GM19023 (cell line): ENCODE measurements at regions not wholly inside any gene's neighbourhood (a gene's known extent, or its start where the extent isn't known, plus 50 kb on each side); places are given as distances from the start of the nearest gene placed in this dataset.

Source experiments
- ATAC-seq: cut with Tn5 transposase; IDR thresholded peaks from one replicate; pipeline ENCODE4 v1.9.1; 2021; ENCODE audit warnings: mild to moderate bottlenecking, moderate library complexity; ENCODE audit not compliant: unreplicated experiment

DNA sequence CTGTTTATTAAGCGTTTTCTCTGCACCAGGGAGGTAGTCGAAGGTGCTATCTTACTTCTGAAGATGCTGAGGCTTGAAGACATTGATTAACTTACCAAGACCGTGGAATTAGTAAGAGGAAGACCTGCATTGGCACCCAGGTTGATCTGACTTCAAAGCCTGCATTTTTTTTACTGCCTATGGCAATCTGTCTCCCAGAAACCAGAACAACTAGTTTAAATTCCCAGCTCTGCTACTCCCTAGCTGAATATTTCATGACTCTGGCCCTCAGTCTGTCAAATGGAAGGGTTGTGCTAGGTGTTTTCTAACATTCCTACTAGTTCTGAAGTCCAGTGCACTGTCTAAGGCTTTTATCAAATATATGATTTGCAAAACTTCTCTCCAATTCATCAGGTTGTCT lies 52.0 kb upstream of the GRAMD1B start:
- ATAC-seq: no peak

DNA sequence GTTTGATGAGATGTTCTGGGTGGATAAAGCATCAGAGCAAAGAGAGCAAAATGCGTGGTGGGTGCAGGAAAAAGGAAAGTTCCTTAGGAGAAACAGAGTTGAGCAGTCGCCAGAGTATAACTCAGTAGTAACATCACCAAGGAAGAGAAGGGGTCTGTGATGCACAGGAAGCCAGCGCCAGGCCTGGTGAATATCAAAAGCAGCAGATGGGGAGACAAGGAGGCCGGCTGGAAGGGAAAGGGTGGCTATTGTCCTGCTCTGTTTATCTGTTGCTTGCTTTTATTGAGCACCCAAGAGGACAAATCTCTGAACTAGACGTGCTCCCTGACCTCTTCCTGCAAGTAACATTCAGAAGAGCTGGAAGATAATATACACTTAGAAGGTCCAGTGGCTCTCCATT lies 52.7 kb upstream of the GRAMD1B start:
- no peak for ATAC-seq

DNA sequence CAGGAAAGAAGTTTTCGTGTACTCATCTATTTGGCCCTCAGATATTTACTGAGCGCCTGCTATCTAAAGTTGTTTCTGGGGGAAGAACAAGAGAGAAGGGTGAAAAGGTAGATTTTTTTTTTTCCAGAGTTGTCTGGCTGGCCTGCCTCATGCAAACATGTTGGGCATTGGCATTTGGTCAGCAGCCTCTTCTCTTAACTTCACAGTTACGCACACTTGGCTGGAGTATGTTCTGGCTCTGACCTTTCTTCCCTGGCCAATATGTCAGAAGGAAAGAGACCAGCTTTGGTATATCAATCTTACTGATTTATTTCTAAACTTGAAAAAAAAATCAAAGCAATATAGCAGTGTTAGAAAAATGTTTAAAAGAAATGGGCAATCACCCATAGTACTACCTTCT lies 54.2 kb upstream of the GRAMD1B start:
- no peak for ATAC-seq

DNA sequence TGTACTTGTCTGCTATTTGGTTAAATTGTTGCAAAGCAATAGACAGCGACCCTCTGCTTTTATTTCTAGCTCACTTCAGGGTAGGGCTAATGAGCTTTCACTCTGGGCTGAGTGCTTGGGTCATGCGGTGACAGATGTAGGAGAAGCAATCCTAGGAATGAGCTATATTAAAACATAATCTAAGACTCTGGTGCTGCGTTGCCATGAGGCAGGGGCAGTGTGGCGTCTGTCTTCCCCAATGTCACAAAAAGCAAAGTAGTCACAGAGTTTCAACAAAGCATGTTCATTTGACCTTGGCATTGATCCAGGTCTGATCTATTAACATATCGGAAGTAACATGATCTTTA lies 55.5 kb upstream of the GRAMD1B start:
- no peak for ATAC-seq

DNA sequence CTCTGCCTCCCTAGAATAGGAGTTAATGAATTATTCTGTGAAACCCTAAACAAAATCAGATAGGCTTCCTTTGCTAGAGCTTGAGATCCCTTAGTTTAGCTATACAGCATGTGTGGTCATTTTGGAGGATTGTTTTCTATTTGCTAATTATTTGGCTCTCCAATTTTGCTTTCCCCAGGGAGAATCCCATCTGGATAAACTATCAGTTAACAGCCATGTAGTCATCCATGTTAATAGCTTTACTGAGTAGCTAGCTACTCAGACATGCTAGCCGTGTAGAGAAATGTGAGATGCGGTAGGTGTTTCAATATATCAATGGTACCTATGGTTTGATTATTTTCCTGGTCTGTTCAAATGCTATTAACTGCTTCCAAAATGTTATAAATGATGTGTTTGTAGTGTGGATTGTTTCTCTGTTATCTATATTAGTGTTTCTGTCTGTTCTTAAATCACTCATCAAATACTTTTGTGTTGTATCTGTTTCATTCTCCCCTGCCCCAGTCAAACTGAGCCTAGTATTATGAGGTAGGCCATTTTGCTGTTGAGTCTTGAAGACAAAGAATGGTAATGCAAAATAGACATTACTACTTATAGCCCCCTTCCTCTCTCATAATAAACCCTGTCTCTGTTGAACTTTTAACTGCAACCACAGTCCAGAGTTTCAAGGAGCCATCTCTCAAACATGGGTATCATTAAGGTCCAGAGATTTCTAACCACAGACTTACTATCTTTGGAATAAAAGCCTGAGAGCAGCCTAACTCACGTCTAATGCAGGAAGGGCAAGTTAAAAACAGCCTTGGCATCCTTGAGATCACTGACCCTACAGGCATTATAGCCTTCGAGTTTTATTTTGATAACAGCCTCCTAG lies 56.1 kb upstream of the GRAMD1B start:
- ATAC-seq: no peak

DNA sequence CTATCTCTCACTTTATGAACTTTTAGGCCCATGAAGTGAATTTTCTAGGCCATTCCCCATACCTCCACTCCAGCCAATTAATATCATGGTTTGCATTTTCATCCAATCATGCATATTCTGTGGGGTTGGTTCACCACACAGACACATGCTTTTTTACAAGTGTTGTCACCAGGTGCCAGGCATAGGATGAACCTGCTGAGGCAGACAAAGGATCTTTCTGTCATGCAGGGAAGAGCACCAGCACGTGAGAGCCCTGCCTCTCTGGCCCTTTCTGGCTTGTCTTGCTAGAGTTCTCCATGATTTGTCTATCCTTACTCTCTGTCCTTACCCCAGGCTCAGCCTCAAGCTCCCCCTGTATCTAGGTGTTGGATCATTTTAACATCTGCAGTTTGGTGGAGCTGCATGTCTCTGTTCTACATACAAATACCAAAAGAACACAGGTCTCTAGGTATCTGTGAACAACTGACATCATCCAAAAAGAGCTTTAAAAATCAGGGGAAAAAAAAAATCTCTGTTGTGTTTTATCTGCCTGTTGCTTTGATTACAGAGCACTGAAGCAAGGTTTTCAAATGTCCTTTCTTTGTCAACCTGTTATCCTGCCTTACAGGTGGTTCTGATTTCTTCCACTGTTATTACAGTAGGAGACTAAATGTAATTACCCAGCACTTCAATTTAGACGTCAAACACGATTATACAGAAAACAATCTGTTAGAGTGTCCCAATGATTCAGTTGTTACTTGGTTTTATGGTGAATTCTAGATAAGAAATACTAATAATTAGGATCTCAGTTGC lies 58.4 kb upstream of the GRAMD1B start:
- ATAC-seq: no peak

DNA sequence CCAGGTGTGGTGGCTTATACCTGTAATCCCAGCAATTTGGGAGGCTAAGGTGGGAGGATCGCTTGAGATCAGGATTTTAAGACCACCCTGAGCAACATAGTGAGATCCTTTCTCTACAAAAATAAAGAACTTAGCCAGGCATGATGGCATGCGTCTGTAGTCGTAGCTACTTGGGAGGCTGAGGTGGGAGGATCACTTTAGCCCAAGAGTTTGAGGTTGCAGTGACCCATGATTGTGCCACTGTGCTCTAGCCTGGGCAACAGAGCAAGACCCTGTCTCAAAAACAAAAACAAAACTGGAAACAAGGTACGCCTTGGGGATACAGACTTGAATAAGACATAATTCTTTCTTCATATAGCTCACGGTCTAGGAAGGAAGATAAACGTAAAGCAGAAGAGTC lies 63.1 kb upstream of the GRAMD1B start:
- ATAC-seq: no peak

DNA sequence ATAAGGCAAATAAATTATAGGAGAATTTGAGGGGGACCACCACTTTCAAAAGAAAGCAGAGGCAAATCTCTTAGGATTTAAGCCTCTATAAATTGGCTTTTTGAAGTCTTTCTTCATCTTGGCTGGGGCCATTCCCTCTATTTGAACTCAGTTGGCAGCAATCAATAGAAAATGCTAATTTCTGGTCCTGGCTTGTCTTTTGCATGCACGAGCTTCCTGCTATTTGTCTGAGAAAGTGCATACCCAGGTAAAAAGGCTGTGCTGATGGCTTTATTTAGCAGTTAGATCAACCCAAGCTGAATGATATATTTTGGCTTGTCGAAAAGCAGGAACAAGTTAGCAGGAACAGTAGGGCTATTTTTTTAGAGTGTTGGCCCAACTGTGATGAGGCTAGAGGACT lies 64.1 kb upstream of the GRAMD1B start:
- ATAC-seq: no peak

DNA sequence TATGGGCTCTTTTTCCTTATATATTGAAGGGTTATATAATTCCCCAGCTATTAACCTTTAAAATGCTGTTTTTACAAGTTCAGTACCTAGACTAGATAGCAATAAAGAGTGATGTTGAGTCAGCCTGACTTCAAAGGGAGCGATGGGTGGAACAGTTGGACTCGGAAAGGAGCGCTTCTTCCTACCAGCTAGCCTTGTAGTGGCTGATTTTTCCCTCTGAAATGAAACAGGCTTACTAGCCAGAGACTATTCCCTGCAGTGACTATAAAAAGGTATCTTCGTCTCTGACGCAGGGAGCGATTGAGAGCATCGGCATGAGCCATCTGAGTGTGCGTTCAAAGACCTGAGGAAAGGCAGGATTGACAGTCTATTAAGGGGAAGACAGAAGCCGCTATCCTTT lies 66.0 kb upstream of the GRAMD1B start:
- no peak for ATAC-seq

DNA sequence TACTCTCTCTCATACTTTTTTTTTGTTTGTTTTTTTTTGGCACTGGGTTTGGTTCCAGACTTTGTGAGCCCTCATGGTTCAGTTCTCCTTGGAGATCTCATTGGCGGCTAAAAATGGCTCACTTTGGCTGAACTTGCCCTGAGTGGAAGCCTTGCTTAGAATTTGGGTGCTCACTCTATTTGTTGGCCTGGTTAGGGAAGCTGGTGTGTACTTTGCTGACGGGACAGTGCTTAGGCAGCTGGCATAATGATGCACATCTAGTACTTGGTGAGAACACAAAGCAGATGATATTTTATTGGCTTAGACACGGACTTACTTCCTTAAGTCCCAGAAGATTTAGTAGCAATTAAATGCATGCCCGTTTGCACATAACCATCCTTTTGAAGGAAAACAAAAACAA lies 66.5 kb upstream of the GRAMD1B start:
- ATAC-seq: no peak

DNA sequence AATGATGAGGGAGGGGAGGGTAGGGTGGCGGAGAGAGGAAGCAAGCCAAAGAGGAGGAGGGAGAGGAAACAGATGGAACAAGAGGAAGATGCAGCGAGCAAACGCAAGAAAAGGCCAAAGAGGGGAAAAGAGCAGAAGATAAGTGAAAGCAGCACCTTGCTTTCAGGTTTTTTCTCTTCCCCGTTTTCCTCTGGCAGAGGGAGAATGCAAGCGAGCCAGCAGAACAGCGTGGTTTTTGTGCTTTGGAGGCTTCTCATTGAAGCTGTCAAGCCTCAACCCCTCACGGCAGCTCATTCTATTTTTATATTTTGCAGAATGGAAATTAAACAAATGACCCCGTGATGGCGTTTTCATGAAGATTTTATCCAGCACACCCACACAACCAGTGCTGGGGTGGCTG lies 67.1 kb upstream of the GRAMD1B start:
- ATAC-seq: no peak

DNA sequence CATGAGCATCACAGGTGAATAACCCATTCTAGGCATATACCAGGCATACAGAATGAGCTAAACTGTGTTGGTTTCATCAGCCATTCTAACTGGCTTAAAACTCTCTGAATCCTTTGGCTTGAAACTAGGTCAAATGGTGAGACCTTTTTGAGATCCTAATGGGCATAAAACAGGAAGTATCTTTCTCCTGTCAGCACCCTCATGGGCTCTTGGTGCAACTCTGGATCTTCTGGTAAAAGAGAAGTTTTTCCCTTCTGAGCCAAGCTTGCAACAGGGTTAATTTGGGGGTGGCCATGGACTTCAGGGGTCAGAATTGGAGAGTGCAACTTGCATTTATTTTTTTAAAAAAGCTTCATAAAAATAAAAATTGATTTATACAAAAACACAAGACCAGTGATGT lies 67.9 kb upstream of the GRAMD1B start:
- no peak for ATAC-seq

DNA sequence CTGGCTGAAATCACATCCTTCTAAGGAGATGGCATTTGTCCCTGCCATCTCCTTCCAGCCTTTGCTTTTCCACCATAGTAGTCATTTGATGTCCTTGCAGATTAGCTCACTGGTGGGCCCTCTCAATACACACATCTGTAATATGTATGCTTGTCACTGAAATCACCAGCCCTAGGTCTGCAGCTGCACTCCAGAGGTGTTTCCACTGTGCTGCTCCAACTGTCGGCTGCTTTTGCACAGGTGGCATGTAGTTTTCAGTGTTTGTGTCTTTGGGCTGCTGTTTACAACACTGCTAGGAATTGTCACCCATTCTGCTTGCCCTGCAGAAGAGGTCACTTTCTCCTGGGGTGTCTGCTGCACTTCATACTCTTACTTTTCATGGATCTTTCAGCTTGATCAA lies 69.0 kb upstream of the GRAMD1B start:
- ATAC-seq: no peak

DNA sequence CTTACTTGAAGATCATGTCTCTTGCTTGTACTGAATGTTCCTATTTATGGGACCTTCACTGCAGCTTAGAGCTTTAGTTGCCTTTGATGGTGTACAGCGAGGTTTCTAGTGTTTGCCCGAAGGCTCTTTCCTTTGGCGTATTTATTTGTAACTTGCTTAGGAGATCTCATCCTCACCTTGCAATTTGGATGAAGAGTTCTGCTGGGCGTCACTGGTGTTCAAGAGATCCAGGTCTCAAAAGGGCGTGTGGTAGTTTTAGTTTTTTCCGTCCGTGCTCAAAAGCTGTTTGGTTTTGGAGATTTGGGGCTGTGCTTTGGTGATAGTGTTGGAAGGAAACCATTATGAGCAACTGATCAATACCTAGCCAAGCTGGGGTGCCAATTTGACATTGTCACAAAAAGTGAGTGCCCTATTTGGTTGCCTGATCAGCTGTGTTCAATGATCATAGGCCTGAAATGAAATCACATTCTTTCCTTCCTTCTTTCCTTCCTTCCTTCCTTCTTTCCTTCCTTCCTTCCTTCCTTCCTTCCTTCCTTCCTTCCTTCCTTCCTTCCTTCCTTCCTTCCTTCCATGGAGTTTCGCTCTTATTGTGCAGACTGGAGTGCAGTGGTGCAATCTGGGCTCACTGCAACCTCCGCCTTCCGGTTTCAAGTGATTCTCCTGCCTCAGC lies 69.7 kb upstream of the GRAMD1B start:
- ATAC-seq: no peak

DNA sequence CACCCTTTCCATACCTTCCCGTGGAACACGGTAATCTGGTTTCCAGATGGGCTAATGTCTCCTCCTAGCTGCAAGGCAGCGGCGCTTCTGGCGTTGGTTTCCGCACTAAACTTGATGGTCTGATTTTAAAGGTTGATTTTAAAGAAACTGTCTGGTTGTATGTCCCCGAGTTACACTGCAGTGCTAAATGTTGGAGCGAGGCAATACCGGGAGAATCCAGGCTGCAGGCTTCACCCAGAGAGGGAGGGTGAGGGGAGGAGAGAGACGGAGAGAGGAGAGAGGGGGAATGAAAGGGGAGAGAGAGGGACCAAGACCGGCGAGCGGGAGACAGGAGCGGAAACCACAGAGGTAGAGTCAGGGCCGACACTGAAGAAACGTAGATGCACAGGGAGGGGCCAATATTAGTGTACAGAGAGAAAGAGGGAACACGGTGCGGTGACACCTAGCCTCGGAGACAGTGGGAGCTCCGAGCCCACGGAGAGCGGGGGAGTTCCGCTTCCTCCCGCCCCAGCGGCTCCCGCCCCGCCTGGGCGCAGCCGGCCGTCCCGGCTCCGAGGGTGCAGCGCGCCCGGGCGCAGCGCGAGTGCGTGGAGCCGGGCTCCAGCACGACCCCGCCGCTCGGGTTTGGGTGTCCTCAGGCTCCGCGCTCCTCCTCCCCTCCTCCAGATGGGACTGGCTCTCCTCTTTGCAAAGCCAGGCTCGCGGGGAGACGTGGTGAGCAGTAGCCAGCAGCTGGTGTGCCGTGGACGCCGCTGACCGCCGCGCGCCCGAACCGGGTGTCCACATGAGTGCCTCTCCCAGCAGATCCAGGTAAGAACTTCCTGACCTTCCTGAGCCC lies 71.9 kb upstream of the GRAMD1B start:
- no peak for ATAC-seq

DNA sequence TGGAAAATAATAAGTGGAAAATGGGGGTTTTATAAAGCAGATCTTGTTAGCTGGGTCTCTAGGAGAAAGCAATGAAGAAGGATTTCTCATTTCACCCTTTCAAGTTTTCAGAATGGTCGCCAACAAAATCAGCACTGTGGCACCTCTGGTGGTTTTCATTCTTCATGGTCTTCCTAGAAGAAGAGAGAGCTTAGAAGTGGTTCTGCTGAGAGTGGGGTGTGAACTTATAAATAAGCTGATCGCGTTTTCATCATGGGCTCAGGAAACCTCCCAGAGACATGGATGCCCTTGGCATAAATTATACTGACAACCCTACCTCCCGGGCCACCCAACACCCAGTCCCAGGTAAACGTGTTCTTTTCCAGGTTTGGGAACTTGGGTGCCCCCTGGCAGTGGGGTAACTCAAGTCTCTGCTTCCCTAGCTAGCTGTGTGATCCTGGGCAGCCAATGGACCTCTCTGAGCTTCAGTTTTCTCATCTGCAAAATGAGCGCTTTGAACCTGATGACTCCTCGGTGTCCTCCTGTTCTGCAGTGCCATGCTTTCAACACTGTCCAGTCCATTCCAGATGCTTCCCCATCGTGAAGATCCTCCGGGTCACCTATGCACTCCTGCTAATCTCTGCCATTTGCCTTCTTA lies 72.6 kb upstream of the GRAMD1B start:
- ATAC-seq: no peak

DNA sequence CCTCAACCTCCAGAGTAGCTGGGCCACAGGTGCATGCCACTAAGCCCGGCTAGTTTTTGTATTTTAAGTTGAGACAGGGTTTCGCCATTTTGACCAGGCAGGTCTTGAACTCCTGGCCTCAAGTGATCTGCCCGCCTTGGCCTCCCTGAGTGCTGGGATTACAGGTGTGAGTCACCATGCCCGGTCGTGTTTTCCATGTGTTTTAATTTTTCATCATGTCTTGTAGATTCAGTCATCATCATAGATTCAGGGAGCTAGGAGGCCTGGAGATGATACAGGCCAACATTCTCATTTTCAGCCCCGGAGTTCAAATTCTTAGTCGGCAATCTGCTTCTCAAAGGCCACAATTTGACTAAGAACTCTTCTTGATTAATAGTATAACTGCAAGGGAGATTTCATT lies 73.5 kb upstream of the GRAMD1B start:
- no peak for ATAC-seq

DNA sequence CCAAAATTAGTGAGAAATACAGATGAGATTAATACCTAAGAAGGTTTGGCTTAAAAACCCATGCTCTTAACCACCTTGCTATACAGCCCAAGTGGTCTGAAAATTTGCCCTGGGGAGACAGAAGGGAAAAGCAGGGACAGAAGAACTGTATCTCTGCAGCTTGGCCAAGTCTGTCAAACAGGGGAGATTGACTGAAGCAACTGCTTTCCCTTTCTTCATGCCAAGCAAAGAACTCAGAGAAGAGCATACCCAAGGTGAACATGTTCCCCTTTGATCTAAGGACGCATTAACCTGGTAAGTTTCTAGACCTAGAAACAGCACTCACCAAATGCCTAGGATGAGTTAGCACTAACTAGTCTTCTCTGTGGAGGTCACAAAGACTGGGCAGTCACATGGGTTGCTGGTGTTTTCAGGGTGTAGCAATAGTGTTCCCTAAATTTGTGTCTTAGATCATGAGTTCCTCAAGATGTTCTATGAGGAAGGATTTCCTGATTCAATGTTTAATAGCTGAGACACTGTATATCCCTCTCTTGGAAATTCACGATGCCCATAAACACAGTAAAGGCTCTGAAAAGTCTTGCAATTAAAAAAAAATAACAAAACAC lies 75.6 kb upstream of the GRAMD1B start:
- no peak for ATAC-seq

DNA sequence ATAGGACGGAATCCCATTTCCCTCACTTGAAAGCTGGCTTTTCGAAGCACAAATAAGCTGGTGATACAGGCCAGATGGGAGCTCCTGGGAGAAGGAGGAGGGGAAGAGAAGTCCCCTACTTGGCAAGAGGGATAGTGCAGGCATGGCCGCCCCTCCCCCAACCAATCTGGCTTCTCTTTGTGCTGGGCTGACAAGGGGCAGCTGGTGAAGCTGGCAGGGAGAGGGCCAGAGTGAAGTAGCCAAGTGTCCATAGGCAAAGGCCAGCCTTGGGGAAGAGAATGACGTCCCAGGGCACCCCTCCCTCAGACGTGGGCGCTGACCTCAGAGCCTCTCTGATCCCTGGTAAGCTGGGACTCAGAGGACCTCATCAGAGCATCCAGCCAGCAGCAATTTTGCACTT lies 78.7 kb upstream of the GRAMD1B start:
- no peak for ATAC-seq

DNA sequence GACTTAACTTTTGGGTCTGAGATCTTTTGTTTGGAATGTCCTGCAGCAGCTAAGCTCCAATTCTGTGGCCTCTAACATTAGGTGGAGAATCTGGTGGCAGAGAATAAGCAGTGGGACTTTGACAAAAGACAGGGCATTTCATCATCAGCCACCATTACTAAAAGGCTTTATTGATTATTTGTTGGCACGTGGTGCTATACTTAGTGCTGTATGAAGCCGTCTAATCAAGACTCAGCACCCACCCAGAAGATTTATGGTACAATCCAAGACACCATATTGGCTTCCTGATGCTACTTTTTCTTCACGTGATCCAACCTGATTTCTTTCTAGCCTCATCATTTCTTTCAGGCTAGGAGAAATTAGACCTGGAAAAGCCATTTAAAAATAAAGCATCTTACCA lies 80.7 kb upstream of the GRAMD1B start:
- ATAC-seq: no peak
